Panc1 (cell line): ENCODE measurements at regions not wholly inside any gene's neighbourhood (a gene's known extent, or its start where the extent isn't known, plus 50 kb on each side); places are given as distances from the start of the nearest gene placed in this dataset.

Experiments used
- ATAC-seq: fragments of 200-7000 bp; cut with Tn5 transposase; 2 replicates; pipeline ENCODE4 v1.9.1; 2020; ENCODE audit warnings: mild to moderate bottlenecking, moderate library complexity
- BruUV-seq: library from RNA; stranded (reverse); fragments of 400-500 nt; replicated peaks from 2 replicates; lab custom pipeline; 2021; lab: Mats Ljungman, UMichigan
- CTCF ChIA-PET: fragments of 300-600 bp; sonication (Branson Sonifier 250); formaldehyde crosslinking; loops from one replicate; lab custom pipeline; 2022; ENCODE audit warnings: antibody characterized with exemption; lab: Charles Lee
- POLR2A ChIA-PET: fragments of 300-600 bp; sonication (Branson Sonifier 250); formaldehyde crosslinking; loops from one replicate; lab custom pipeline; 2022; ENCODE audit warnings: antibody characterized with exemption; lab: Charles Lee
- DNase-seq: peaks from one replicate; pipeline ENCODE4 v3.0.0-alpha.2; 2010; ENCODE audit warnings: low read depth, low spot score
- H3K27ac ChIP-seq: 2 replicates; pipeline ENCODE4 v1.5.1; 2011; ENCODE audit warnings: mild to moderate bottlenecking, low read length, inconsistent platforms
- H3K27me3 ChIP-seq: fragments of 200-500 bp; sonication (Bioruptor generic); 2 replicates; pipeline ENCODE4 v1.6.0; 2014; ENCODE audit warnings: low read length, inconsistent platforms; ENCODE audit not compliant: control insufficient read depth, insufficient read depth
- H3K36me3 ChIP-seq: fragments of 200-500 bp; sonication (Bioruptor generic); 2 replicates; pipeline ENCODE4 v1.5.1; 2014; ENCODE audit warnings: inconsistent platforms, mild to moderate bottlenecking, low read length, moderate library complexity; ENCODE audit not compliant: control insufficient read depth, insufficient read depth
- H3K4me1 ChIP-seq: 2 replicates; pipeline ENCODE4 v1.5.1; 2011; ENCODE audit warnings: inconsistent platforms, mild to moderate bottlenecking, low read length, moderate library complexity; ENCODE audit not compliant: control insufficient read depth, insufficient read depth
- H3K4me3 ChIP-seq, 2 experiments: 2 replicates each; pipeline ENCODE4 v1.5.1; 2011 to 2012; ENCODE audit warnings: low read depth in 2 of 2, low read length in 2 of 2, mild to moderate bottlenecking in 2 of 2, inconsistent platforms in 1 of 2, moderate library complexity in 1 of 2
- H3K9me3 ChIP-seq: fragments of 200-500 bp; sonication (Bioruptor generic); 2 replicates; pipeline ENCODE4 v1.5.1; 2014; ENCODE audit warnings: low read depth, mild to moderate bottlenecking, inconsistent platforms, low read length, moderate library complexity; ENCODE audit not compliant: control insufficient read depth, insufficient read depth
- POLR2AphosphoS5 ChIP-seq: IDR thresholded peaks from 2 replicates; pipeline ENCODE4 v1.6.1; 2012; ENCODE audit warnings: mild to moderate bottlenecking, low read depth, low read length, moderate library complexity
- SIN3A ChIP-seq: IDR thresholded peaks from 2 replicates; pipeline ENCODE4 v1.6.1; 2012; ENCODE audit warnings: low read depth, mild to moderate bottlenecking, low read length, moderate library complexity, borderline replicate concordance; ENCODE audit not compliant: insufficient read depth
- TCF7L2 ChIP-seq: IDR thresholded peaks from 2 replicates; pipeline ENCODE4 v1.6.1; 2011; ENCODE audit warnings: mild to moderate bottlenecking, low read depth, low read length, inconsistent platforms
- in situ Hi-C: cut with HindIII; loops from 2 replicates; pipeline ENCODE4 v1.10.0; 2016; ENCODE audit warnings: low sequenced_read_pairs, low pct_unique_long_range_greater_than_20kb
- intact Hi-C: fragments of 100-400 bp; cut with micrococcal nuclease; formaldehyde crosslinking; loops from one replicate; pipeline ENCODE4 v1.10.0; 2022; ENCODE audit not compliant: unreplicated experiment
- TF ChIP-seq, protein P1 (sequence below): fragments of 450-650 bp; IDR thresholded peaks from 2 replicates; pipeline ENCODE4 v1.5.1; 2017; ENCODE audit warnings: mild to moderate bottlenecking
- TF ChIP-seq, protein P2 (sequence below), 2 experiments: IDR thresholded peaks; 2 replicates each; pipeline ENCODE4 v1.6.1; 2011 to 2012; ENCODE audit warnings: low read depth in 2 of 2, control low read depth in 1 of 2, low read length in 1 of 2, mild to moderate bottlenecking in 1 of 2, moderate library complexity in 1 of 2; ENCODE audit not compliant: insufficient read depth in 1 of 2

- in situ Hi-C loops = no loop called here
- POLR2A ChIA-PET = interaction anchor here (0.6 kb wide), 1 partner anchor 22 kb away, joined by 3 read pairs; no protein-coding TSS in a partner anchor
- DNase-seq = no peak
- ATAC-seq = no peak
- no peak overlapping the region for H3K27ac ChIP-seq
- H3K4me1 ChIP-seq = no peaks in the 10 kb centered on the region
- H3K9me3 ChIP-seq = no peaks in the 10 kb centered on the region
- TF ChIP-seq TCF7L2 = no peak
- TF ChIP-seq, protein P1, sequence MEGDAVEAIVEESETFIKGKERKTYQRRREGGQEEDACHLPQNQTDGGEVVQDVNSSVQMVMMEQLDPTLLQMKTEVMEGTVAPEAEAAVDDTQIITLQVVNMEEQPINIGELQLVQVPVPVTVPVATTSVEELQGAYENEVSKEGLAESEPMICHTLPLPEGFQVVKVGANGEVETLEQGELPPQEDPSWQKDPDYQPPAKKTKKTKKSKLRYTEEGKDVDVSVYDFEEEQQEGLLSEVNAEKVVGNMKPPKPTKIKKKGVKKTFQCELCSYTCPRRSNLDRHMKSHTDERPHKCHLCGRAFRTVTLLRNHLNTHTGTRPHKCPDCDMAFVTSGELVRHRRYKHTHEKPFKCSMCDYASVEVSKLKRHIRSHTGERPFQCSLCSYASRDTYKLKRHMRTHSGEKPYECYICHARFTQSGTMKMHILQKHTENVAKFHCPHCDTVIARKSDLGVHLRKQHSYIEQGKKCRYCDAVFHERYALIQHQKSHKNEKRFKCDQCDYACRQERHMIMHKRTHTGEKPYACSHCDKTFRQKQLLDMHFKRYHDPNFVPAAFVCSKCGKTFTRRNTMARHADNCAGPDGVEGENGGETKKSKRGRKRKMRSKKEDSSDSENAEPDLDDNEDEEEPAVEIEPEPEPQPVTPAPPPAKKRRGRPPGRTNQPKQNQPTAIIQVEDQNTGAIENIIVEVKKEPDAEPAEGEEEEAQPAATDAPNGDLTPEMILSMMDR = no peak
- TF ChIP-seq POLR2AphosphoS5 = no peak
- TF ChIP-seq SIN3A = no peak
- TF ChIP-seq, protein P2, sequence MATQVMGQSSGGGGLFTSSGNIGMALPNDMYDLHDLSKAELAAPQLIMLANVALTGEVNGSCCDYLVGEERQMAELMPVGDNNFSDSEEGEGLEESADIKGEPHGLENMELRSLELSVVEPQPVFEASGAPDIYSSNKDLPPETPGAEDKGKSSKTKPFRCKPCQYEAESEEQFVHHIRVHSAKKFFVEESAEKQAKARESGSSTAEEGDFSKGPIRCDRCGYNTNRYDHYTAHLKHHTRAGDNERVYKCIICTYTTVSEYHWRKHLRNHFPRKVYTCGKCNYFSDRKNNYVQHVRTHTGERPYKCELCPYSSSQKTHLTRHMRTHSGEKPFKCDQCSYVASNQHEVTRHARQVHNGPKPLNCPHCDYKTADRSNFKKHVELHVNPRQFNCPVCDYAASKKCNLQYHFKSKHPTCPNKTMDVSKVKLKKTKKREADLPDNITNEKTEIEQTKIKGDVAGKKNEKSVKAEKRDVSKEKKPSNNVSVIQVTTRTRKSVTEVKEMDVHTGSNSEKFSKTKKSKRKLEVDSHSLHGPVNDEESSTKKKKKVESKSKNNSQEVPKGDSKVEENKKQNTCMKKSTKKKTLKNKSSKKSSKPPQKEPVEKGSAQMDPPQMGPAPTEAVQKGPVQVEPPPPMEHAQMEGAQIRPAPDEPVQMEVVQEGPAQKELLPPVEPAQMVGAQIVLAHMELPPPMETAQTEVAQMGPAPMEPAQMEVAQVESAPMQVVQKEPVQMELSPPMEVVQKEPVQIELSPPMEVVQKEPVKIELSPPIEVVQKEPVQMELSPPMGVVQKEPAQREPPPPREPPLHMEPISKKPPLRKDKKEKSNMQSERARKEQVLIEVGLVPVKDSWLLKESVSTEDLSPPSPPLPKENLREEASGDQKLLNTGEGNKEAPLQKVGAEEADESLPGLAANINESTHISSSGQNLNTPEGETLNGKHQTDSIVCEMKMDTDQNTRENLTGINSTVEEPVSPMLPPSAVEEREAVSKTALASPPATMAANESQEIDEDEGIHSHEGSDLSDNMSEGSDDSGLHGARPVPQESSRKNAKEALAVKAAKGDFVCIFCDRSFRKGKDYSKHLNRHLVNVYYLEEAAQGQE (IDR thresholded peaks at IDR 0.05; ENCODE audit: insufficient read depth in 1 of 2, low read depth in 2 of 2, low read length in 1 of 2) = no peak
- intact Hi-C loops = no loop called here
- H3K27me3 ChIP-seq = no peaks in the 10 kb centered on the region
- H3K4me3 ChIP-seq = no peak overlapping the region
- no TSS peak for BruUV-seq
- CTCF ChIA-PET = interaction anchor here (0.5 kb wide), 1 partner anchor 207 kb away, joined by 3 read pairs; no protein-coding TSS in a partner anchor
- no peaks in the 10 kb centered on the region for H3K36me3 ChIP-seq
These were observed 919.9 kb upstream of the MIR17HG start for GRCh38 chr13:90427322-90428272.

DNA sequence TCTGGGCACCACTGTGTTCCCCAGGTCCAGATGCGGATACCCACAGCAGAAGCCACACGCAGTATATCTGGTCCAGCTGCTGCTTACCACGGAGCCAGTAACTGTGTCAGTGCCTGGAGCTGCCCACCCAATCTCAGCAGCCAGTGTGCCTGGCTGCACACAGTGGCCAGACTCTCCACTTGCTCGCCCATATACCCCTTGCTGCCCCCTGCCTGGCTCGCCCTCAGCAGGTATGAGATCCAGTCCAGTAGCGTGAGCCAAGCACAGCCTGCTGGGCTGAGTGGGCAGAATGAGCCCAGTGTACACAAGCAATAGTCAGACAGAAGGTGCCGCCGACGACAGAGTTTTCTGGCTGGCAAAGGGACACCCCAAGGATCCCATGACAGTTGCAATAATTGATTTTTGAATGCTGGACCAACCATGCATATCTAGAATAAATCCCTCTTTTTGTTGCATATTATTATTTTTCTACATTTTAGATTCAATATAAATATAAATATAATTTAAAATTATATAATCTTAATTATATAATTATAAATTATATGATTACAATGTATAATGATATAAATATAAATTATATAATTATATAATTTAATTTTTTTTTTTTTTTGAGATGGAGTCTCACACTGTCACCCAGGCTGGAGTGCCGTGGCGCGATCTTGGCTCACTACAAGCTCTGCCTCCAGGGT is 918.8 kb upstream of the MIR17HG start:
- intact Hi-C loops = no loop called here
- POLR2A ChIA-PET = no interaction called here

More for the DNA sequence above, 918.8 kb upstream of the MIR17HG start:
- TF ChIP-seq SIN3A = no peak
- TF ChIP-seq TCF7L2 = no peak
- TF ChIP-seq, protein P2 (IDR thresholded peaks at IDR 0.05; ENCODE audit: insufficient read depth in 1 of 2, low read depth in 2 of 2, low read length in 1 of 2) = no peak
- TF ChIP-seq, protein P1 = no peak
- TF ChIP-seq POLR2AphosphoS5 = no peak
- no peaks in the 10 kb centered on the region for H3K4me1 ChIP-seq
- ATAC-seq (no peak), DNase-seq (no peak)
- no peak overlapping the region for H3K4me3 ChIP-seq
- BruUV-seq = no TSS peak
- no peaks in the 10 kb centered on the region for H3K27me3 ChIP-seq
- in situ Hi-C loops = no loop called here
- H3K27ac ChIP-seq = no peak overlapping the region
- H3K36me3 ChIP-seq = no peaks in the 10 kb centered on the region
- no peaks in the 10 kb centered on the region for H3K9me3 ChIP-seq
- CTCF ChIA-PET = no interaction called here
